Bronchial epithelial cell (primary cell): ENCODE measurements at regions not wholly inside any gene's neighbourhood (a gene's known extent, or its start where the extent isn't known, plus 50 kb on each side); places are given as distances from the start of the nearest gene placed in this dataset.

Experiments used
- DNase-seq: peaks from one replicate; pipeline ENCODE4 v3.0.0-alpha.2; 2010; ENCODE audit warnings: low read depth
- FAIRE-seq: peaks from 2 replicates; lab custom pipeline; 2011; peaks lifted over from hg19 to GRCh38; lab: Jason Lieb, UNC
- H3K27me3 ChIP-seq: 2 replicates; pipeline ENCODE4 v1.5.1; 2011; ENCODE audit warnings: low read length; ENCODE audit not compliant: control insufficient read depth, insufficient read depth
- H3K36me3 ChIP-seq: 2 replicates; pipeline ENCODE4 v1.5.1; 2011; ENCODE audit warnings: low read length; ENCODE audit not compliant: control insufficient read depth, insufficient read depth
- H3K4me3 ChIP-seq: 2 replicates; pipeline ENCODE4 v1.5.1; 2011; ENCODE audit warnings: mild to moderate bottlenecking, low read depth, low read length, control low read depth
- TF ChIP-seq, protein P1 (sequence below): IDR thresholded peaks from 2 replicates; pipeline ENCODE4 v1.5.1; 2011; ENCODE audit warnings: mild to moderate bottlenecking, moderate library complexity, low read length, control low read depth, inconsistent platforms; ENCODE audit not compliant: insufficient read depth, severe bottlenecking

DNA sequence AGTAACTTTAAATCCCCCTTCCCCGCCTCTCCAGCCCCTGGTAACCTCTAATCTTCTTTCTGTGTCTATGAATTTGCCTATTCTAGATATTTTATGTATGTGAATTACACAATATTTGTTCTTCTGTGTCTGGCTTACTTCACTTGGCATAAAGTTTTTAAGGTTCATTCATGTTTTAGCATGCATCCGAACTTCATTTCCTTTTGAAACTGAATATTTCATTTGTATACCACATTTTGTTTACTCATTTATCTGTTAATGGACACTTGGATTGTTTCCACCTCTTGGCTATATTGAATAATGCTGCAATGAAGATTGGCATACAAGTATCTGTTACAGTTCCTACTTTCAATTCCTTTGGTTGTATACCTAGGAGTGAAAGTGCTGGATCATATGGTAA is 205.3 kb downstream of the TM2D1 start:
- FAIRE-seq (no peak), DNase-seq (peak; percentile 89)
- H3K4me3 ChIP-seq: no peak overlapping the region
- no peaks in the 10 kb centered on the region for H3K36me3 ChIP-seq
- TF ChIP-seq, protein P1, sequence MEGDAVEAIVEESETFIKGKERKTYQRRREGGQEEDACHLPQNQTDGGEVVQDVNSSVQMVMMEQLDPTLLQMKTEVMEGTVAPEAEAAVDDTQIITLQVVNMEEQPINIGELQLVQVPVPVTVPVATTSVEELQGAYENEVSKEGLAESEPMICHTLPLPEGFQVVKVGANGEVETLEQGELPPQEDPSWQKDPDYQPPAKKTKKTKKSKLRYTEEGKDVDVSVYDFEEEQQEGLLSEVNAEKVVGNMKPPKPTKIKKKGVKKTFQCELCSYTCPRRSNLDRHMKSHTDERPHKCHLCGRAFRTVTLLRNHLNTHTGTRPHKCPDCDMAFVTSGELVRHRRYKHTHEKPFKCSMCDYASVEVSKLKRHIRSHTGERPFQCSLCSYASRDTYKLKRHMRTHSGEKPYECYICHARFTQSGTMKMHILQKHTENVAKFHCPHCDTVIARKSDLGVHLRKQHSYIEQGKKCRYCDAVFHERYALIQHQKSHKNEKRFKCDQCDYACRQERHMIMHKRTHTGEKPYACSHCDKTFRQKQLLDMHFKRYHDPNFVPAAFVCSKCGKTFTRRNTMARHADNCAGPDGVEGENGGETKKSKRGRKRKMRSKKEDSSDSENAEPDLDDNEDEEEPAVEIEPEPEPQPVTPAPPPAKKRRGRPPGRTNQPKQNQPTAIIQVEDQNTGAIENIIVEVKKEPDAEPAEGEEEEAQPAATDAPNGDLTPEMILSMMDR: no peak
- H3K27me3 ChIP-seq: no peaks in the 10 kb centered on the region

DNA sequence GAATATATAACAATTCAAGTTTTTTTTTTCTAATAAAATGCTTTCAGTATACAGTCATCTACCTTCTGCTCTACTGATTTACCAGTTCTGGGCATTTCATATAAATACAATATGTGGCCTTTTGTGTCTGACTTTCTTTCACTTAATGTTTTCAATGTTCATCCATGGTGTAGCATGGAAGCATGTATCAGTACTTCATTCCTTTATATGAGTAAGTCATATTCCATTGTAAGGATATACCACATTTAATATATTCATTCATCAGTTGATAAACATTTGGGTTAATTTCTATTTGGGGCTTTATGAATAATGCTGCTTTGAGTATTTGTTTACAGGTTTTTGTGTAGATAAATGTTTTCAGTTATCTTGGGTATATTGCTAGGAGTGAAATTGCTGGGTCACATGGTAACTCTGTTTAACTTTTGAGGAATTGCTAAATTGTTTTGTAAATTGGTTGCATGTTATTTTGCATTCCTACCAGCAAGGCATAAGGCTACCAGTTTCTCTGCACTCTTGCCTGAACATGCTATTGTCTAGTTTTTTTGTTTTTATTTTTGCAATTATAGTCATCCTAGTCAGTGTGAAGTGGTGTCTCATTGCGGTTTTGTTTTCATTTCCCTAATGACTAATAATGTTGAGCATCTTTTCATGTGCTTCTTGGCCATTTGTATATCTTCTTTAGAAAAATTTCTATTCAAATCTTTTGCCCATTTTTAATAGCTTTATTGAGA is 206.1 kb downstream of the TM2D1 start:
- no peak overlapping the region for H3K4me3 ChIP-seq
- H3K27me3 ChIP-seq: no peaks in the 10 kb centered on the region
- FAIRE-seq (no peak), DNase-seq (peak; percentile 98)
- TF ChIP-seq, protein P1: peak; percentile 65
- H3K36me3 ChIP-seq: no peaks in the 10 kb centered on the region

DNA sequence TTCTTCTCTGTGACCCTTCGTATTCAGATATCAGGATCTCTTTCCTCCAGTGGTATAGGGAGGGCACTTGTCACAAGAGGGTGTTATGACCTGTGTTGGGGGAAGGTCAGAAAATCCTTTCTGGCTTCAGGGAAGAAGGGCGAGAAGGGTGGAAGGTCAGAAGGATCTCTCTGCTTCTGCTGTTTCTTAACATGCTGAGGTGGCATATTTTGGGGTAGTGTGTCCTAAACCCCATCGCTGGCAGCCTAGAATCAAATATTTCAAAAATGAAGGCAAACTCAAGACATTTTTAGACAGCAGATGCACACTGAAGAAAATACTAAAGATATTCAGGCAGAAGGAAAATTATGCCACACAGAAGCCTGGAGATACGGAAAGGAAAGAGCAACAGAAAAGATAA is 207.6 kb downstream of the TM2D1 start:
- FAIRE-seq: no peak

DNA sequence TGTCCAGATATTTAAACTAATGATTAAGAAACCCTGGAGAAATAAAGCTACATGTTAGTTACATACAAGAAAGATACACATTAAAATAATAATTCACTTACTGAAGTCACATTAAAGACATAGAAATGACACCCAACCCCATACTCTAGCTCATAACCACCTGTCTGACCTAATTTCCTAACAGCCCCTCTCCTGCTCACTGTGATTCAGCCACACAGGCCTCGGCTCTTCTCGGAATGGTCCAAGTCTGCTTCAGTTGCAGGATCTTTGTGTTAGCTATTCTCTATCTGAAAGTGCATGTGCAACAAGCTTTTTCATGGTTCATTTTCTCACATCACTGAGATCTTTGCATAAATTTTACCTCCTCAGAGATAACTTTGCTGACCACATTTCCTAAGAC is 209.8 kb downstream of the TM2D1 start:
- FAIRE-seq (no peak), DNase-seq (no peak)
- no peaks in the 10 kb centered on the region for H3K27me3 ChIP-seq
- H3K36me3 ChIP-seq: no peaks in the 10 kb centered on the region
- H3K4me3 ChIP-seq: no peak overlapping the region
- TF ChIP-seq, protein P1: no peak

More for the DNA sequence above, 207.6 kb downstream of the TM2D1 start:
- H3K36me3 ChIP-seq: no peaks in the 10 kb centered on the region
- no peak for DNase-seq
- TF ChIP-seq, protein P1: no peak
- no peaks in the 10 kb centered on the region for H3K27me3 ChIP-seq
- H3K4me3 ChIP-seq: no peak overlapping the region
